Mucosa of descending colon (tissue), 3 donors: ENCODE measurements at regions not wholly inside any gene's neighbourhood (a gene's known extent, or its start where the extent isn't known, plus 50 kb on each side); places are given as distances from the start of the nearest gene placed in this dataset.
"Not testable (repeated sequence)": the region's sequence is repeated elsewhere in the genome, so short reads cannot be mapped to it uniquely, and the experiment has no call there.

ENCODE experiments used
- ATAC-seq: fragments of 200-7000 bp; cut with Tn5 transposase; one replicate; pipeline ENCODE4 v1.9.1; 2020; ENCODE audit warnings: mild to moderate bottlenecking, moderate library complexity
- DNase-seq, 3 donors: peaks; one replicate each; pipeline ENCODE4 v3.0.0-alpha.2; 2020
- H3K36me3 ChIP-seq: fragments of 200-600 bp; one replicate; pipeline ENCODE4 v1.8.0; 2021; ENCODE audit warnings: low read depth, mild to moderate bottlenecking
- H3K4me1 ChIP-seq: fragments of 200-600 bp; one replicate; pipeline ENCODE4 v1.8.0; 2021; ENCODE audit warnings: low read depth, mild to moderate bottlenecking
- H3K4me3 ChIP-seq: fragments of 200-600 bp; one replicate; pipeline ENCODE4 v1.8.0; 2021; ENCODE audit warnings: mild to moderate bottlenecking
- H3K9me3 ChIP-seq: fragments of 200-600 bp; one replicate; pipeline ENCODE4 v1.8.0; 2021; ENCODE audit warnings: mild to moderate bottlenecking
- intact Hi-C, 2 donors: fragments of 100-400 bp; cut with DNase I in 1 of 2; cut with micrococcal nuclease in 1 of 2; formaldehyde crosslinking; loops; one replicate each; pipeline versions ENCODE4 v1.11.0 to v1.11.1; 2022; cut with DNase I, micrococcal nuclease
- TF ChIP-seq, protein P1 (sequence below): fragments of 200-600 bp; IDR thresholded peaks from one replicate; pipeline ENCODE4 v1.8.0; 2022; ENCODE audit warnings: antibody characterized with exemption, mild to moderate bottlenecking
- donor health status: DM: no; HTN: no; CAD: no; lungs with moderate emphysema.
- donor health status: DM: no; HTN: no; CAD: no.
- donor health status: DM: no; HTN: yes; CAD: no.

DNA sequence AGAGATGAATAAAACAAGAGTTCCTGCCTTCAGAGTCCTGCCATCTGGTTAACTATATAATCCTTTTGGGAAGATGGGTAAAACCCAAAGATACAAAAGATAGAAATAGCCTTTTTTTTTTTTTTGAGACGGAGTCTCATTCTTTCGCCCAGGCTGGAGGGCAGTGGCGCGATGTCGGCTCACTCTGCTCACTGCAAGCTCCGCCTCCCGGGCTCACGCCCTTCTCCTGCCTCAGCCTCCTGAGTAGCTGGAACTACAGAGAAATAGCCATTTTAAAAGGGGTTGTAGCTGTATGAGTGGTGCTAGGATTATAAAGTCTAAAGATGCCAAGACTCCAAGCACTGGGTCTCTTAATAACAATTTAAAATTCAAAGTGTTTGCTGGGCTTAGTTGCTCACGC lies 97.2 kb downstream of the KDR start:
- TF ChIP-seq, protein P1, sequence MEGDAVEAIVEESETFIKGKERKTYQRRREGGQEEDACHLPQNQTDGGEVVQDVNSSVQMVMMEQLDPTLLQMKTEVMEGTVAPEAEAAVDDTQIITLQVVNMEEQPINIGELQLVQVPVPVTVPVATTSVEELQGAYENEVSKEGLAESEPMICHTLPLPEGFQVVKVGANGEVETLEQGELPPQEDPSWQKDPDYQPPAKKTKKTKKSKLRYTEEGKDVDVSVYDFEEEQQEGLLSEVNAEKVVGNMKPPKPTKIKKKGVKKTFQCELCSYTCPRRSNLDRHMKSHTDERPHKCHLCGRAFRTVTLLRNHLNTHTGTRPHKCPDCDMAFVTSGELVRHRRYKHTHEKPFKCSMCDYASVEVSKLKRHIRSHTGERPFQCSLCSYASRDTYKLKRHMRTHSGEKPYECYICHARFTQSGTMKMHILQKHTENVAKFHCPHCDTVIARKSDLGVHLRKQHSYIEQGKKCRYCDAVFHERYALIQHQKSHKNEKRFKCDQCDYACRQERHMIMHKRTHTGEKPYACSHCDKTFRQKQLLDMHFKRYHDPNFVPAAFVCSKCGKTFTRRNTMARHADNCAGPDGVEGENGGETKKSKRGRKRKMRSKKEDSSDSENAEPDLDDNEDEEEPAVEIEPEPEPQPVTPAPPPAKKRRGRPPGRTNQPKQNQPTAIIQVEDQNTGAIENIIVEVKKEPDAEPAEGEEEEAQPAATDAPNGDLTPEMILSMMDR = no peak
- no peaks in the 10 kb centered on the region for H3K36me3 ChIP-seq
- no peaks in the 10 kb centered on the region for H3K9me3 ChIP-seq
- no peaks in the 10 kb centered on the region for H3K4me1 ChIP-seq
- DNase-seq (no peak), ATAC-seq (no peak)
- intact Hi-C loops = no loop called here
- no peak overlapping the region for H3K4me3 ChIP-seq

DNA sequence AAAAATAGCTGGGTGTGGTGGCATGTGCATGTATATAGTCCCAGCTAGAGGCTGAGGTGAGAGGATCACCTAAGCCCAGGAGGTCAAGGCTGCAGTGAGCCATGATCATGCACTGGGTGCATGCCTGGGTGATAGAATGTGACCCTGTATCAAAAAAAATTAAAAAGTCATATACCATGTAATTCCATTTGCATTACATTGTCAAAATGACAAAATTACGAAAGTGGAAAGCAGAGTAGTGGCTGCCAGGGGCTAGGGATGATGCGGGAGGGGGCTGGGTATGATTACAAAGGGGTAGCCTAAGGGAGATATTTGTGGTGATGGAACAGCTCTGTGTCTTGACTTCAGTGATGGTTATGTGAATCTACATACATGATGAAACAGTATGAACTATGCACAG lies 97.8 kb downstream of the KDR start:
- no peak overlapping the region for H3K4me3 ChIP-seq
- ATAC-seq = no peak

DNA sequence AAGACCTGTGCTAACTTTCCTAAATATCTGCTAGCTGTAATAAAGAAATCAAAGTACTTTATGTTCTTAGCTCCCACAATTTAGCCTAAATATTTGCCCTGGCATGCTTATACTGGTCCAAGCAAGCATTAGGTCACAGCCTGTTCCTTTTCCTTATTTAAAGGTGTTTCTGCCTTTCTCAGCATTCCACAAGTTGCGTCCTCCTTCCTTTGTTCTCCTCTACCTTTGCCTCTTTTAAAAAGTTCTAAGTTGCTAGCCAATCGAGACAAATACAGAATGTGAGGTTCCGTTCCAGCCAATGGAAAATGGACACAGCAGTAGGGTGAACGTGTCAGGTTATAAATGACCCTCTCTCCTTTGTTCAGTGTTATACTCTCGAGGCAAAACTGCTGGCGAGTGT lies 99.9 kb downstream of the KDR start:
- DNase-seq, H3K4me3 ChIP-seq, H3K4me1 ChIP-seq, intact Hi-C loops, H3K9me3 ChIP-seq, ATAC-seq, H3K36me3 ChIP-seq: not testable (repeated sequence)

More for the DNA sequence above, 97.8 kb downstream of the KDR start:
- intact Hi-C loops = no loop called here
- H3K4me1 ChIP-seq = no peaks in the 10 kb centered on the region
- H3K36me3 ChIP-seq = no peaks in the 10 kb centered on the region
- TF ChIP-seq, protein P1 = no peak
- DNase-seq = no peak
- no peaks in the 10 kb centered on the region for H3K9me3 ChIP-seq

DNA sequence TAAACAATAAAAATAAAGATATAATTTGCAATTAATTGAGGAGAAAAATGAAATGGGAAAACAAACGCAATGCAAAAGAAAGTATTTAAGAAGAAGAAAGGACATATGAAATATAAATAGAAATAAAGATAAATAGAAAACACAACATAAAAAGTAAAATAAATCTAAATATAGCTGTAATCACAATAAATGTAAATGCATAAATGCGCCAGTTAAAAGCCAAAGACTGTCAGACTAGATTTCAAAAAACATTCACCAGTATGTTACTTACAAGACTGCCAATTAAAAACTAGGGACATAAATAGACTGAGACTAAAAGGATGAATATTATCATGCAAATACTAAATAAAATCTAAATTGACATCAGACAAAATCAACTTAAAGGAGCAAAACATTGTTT lies 102.4 kb downstream of the KDR start:
- ATAC-seq (no peak), DNase-seq (no peak)
- TF ChIP-seq, protein P1 = no peak
- Histone ChIP-seq H3K36me3 (no peaks in the 10 kb centered on the region), H3K4me3 (no peak overlapping the region), H3K4me1 (no peaks in the 10 kb centered on the region), H3K9me3 (no peaks in the 10 kb centered on the region)
- intact Hi-C loops = no loop called here

DNA sequence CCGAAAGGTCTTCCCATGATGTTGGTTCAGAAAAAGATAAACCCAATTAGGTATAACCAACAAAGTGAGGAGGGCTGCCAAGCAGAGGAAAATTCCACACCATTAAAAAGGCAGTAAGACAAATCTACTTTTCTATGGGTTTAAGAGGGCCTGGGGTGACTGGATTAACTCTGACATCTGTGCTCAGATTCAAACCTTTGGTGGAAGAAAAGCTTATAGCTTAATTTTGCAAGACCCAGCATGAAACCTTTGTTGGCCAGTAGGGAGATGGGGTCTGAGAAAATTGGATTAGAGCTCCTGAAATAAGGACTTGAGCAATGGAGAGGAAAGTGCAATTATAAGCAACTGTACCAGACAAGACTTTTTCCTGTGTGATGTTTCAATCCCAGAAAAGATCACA lies 104.2 kb downstream of the KDR start:
- H3K9me3 ChIP-seq = no peaks in the 10 kb centered on the region
- ATAC-seq = no peak
- H3K36me3 ChIP-seq = no peaks in the 10 kb centered on the region
- H3K4me3 ChIP-seq = no peak overlapping the region
- H3K4me1 ChIP-seq = no peaks in the 10 kb centered on the region
- TF ChIP-seq, protein P1 = no peak
- no peak for DNase-seq
- intact Hi-C loops = no loop called here

DNA sequence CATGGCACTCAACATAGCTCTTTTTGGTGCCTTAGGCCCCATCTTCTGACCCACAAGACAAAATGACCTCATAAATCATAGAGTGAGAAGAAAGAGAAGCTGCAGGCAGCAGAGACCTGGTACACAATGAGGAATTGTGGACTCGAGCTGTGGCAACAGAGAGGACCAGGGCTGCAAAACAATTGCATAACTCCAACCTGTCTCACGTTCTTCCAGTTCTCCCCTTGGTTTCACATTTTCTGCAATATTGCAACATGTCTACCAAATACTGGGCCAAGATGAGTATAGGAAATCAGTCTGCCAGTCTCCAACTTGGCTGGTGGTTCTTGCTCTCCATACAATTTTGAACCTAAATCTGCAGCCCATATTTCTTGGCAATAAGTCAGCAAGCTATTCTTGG lies 105.3 kb downstream of the KDR start:
- H3K4me1 ChIP-seq = no peaks in the 10 kb centered on the region
- ATAC-seq (no peak), DNase-seq (no peak)
- intact Hi-C loops = no loop called here
- H3K9me3 ChIP-seq = no peaks in the 10 kb centered on the region
- no peaks in the 10 kb centered on the region for H3K36me3 ChIP-seq
- TF ChIP-seq, protein P1 = no peak
- H3K4me3 ChIP-seq = no peak overlapping the region
